GM13977 (cell line): ENCODE measurements at regions not wholly inside any gene's neighbourhood (a gene's known extent, or its start where the extent isn't known, plus 50 kb on each side); places are given as distances from the start of the nearest gene placed in this dataset.
A peak's percentile ranks its signal among the peaks of the same experiment; 100 is the strongest.

ENCODE experiments used
- DNase-seq: peaks from one replicate; pipeline ENCODE4 v3.0.0; 2012; ENCODE audit warnings: low spot score
- in situ Hi-C: fragments of 300-500 bp; cut with MboI; formaldehyde crosslinking; loops from one replicate; pipeline ENCODE4 v1.12.0; 2022; ENCODE audit warnings: low sequenced_read_pairs, low pct_unique_long_range_greater_than_20kb, mixed read lengths, inconsistent platforms; ENCODE audit not compliant: unreplicated experiment
- TF ChIP-seq, protein P1 (sequence below): IDR thresholded peaks from 2 replicates; pipeline ENCODE4 v1.5.1; 2012; ENCODE audit warnings: mild to moderate bottlenecking, control low read depth; ENCODE audit not compliant: insufficient read depth; ENCODE audit errors: extremely low read depth, missing control alignments

DNA sequence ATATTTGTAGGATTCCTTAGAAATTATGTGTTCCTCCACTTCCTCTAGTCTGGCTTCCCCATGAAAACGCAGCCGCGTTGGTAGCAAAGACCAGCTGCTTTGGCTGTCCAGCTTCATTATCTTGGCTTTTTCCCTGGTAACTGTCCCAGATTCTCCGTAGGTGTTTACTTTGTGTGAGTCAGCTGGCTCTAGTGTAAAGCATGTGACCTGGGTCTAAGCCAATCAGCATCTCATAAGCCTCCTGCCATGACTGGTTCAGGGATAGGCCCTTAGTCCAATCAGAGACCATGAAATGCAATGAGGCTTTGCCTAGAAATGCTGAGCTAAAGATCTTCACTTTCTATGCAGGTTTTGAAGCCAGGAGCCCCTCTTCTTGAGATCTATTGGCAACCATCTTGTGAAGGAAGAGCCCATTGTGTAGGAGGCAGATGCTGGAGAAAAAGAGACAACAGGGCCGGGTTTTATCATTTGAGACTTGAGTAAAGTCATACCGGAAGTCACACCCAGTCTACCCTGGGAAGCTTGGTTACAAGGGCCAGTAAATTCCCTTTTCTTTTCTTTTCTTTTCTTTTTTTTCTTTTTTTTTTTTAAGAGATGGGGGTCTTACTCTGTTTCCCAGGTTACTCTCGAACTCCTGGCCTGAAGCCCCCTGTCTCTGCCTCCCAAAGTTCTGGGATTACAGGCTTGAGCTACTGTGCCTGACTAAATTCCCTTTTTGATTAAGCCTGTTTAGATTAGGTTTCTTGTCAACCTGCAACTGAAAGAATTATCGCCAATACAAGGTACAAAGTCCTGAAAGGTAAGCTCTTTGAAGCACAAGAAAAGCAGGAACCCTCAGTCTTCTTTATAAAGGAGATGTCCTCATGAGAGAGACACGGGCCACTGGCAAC is 256.5 kb upstream of the RREB1 start:
- no peak for DNase-seq
- TF ChIP-seq, protein P1, sequence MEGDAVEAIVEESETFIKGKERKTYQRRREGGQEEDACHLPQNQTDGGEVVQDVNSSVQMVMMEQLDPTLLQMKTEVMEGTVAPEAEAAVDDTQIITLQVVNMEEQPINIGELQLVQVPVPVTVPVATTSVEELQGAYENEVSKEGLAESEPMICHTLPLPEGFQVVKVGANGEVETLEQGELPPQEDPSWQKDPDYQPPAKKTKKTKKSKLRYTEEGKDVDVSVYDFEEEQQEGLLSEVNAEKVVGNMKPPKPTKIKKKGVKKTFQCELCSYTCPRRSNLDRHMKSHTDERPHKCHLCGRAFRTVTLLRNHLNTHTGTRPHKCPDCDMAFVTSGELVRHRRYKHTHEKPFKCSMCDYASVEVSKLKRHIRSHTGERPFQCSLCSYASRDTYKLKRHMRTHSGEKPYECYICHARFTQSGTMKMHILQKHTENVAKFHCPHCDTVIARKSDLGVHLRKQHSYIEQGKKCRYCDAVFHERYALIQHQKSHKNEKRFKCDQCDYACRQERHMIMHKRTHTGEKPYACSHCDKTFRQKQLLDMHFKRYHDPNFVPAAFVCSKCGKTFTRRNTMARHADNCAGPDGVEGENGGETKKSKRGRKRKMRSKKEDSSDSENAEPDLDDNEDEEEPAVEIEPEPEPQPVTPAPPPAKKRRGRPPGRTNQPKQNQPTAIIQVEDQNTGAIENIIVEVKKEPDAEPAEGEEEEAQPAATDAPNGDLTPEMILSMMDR, result no peak
- in situ Hi-C loops, result no loop called here

DNA sequence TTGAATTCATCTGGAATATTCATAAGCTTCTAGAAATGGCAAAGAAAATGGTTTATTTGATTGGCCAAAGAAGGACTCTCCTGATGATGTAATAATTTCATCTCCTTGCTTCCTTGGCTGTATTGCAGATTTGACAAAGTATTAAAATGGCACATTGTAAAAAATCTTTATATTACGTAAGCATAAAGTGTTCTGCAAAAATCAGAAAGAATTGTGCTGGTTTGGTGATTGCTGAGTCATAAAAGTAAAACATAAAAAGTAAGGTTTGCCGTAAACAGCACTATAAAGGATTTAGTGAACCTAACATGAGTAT is 255.9 kb upstream of the RREB1 start:
- no peak for DNase-seq
- in situ Hi-C loops, result no loop called here

DNA sequence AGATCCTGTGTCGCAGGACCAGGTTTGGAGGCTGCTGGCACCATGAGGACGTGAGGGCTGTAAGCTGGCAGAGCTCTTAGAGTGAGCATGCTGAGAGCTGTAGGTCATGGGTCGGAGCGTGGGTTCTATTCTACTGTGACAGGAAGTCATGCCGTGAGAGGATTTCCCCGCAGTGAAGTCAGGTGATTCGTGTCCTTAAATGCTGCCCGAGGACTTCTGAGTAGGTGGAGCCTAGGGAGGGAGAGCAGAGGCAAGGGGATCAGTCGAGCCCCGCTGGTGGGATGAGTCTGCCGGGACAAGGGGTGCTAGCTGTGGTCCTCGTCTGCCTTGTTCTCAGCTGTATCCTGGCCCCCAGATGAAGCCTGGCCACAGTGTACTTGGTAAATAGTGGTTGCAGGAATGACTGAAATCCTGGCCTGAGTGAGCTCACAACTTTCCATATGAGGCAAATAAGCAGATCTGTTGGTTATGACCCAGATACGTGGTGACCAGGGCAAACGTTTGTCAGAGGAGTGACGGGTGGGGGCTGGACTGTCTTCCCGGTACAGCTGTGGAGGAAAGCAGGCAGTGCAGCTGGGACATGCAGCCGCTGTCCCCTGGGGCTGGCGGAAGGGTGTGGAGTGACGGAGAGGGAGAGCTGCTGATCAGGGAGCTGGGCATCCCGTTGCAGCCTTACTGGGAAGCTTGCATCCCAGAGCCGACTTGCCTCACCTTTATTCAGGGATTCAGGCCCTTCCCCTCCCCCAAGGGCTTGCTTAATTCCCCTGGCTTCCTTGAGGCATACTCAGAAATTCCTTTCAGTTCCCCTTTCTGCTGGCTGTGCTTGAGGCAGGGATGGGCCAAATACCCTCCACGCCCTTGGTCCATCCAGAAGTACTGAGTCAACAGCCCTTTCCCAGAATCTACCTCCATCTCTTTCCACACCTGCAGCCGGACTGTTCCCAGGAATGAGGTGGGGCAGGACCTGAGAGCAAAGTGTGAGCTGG is 250.9 kb upstream of the RREB1 start:
- DNase-seq, result peak; percentile 68
- in situ Hi-C loops, result no loop called here
- TF ChIP-seq, protein P1, result no peak

More for the DNA sequence above, 255.9 kb upstream of the RREB1 start:
- TF ChIP-seq, protein P1, result no peak

DNA sequence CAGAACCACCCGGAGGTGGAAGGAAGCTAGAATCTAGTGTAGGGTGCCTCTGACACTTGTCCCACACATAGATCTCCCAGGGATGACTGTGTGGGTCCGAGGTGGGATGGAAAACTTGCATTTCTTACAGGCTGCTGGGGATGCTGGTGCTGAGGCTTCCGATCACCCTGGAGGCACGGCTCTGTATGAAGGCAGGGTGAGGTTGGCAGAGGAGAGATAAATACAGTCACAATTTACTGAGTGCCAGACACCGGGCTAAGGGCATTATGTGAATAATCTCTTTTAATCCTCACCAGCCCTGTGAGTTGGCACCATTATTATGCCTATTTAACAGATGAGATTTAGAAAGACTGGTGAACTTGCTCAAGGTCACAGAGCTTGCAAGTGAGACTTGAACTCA is 250.2 kb upstream of the RREB1 start:
- no peak for DNase-seq
- TF ChIP-seq, protein P1, result no peak
- in situ Hi-C loops, result no loop called here

DNA sequence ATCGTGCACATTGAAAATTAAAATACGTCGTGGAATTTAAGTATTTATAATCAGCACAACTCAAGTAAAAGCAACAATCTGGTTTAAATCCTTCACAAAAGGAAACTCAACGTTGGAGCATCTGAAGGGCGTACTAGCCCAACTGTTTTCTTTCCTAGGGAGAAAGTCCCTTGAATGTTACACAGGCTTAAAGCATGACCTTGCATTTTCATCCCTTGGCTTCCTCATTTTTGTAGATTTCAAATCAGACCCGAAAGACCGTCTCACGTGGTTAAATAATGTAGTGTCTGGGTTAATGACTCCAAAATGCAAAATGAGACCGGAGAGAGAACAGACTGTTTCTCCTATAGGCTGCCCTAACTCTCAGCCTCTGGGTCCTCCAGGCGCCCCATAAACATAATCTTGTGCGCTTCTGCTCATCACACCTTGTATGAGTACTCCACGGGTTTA is 249.2 kb upstream of the RREB1 start:
- DNase-seq, result no peak
- in situ Hi-C loops, result no loop called here
- TF ChIP-seq, protein P1, result no peak

GRCh38 chr6:6859105-6859504 is 248.7 kb upstream of the RREB1 start:
- TF ChIP-seq, protein P1, result no peak
- DNase-seq, result no peak
- in situ Hi-C loops, result no loop called here
